GM12878 (cell line): ENCODE measurements at regions not wholly inside any gene's neighbourhood (a gene's known extent, or its start where the extent isn't known, plus 50 kb on each side); places are given as distances from the start of the nearest gene placed in this dataset.

ENCODE experiments used
- BHLHE40 ChIP-seq, 2 experiments: fragments of 450-650 bp in 1 of 2; IDR thresholded peaks; 2 replicates each; pipeline ENCODE4 v1.6.1; 2011 to 2017; ENCODE audit warnings: low read depth in 2 of 2, borderline replicate concordance in 1 of 2, improper control_type of control experiment in 1 of 2, low read length in 1 of 2, mild to moderate bottlenecking in 1 of 2
- CREB1 ChIP-seq: IDR thresholded peaks from 2 replicates; pipeline ENCODE4 v1.6.1; 2012; ENCODE audit warnings: low read depth, mild to moderate bottlenecking, inconsistent platforms
- EGR1 ChIP-seq, 2 experiments: IDR thresholded peaks; 1 replicate in 1 of 2; 2 replicates in 1 of 2; pipeline ENCODE4 v1.6.1; 2011 to 2012; ENCODE audit warnings: low read depth in 2 of 2, low read length in 2 of 2, borderline replicate concordance in 1 of 2, mild to moderate bottlenecking in 1 of 2, moderate library complexity in 1 of 2
- GABPA ChIP-seq: IDR thresholded peaks from 2 replicates; pipeline ENCODE4 v1.6.1; 2014; ENCODE audit warnings: antibody characterized with exemption, low read depth, mild to moderate bottlenecking, inconsistent platforms
- HDAC6 ChIP-seq: fragments of 200-600 bp; sonication (generic); IDR thresholded peaks from one replicate; pipeline ENCODE4 v1.8.0; 2017; ENCODE audit warnings: antibody characterized with exemption; ENCODE audit not compliant: unreplicated experiment
- MLLT1 ChIP-seq: fragments of 450-650 bp; IDR thresholded peaks from 2 replicates; pipeline ENCODE4 v1.6.1; 2016; ENCODE audit warnings: mild to moderate bottlenecking
- POLR2A ChIP-seq: IDR thresholded peaks from 2 replicates; pipeline ENCODE4 v1.6.1; 2011; ENCODE audit warnings: low read depth, mild to moderate bottlenecking, low read length
- POLR2AphosphoS5 ChIP-seq: IDR thresholded peaks from 2 replicates; pipeline ENCODE4 v1.6.1; 2011; ENCODE audit warnings: mild to moderate bottlenecking, low read length, inconsistent platforms
- RAD21 ChIP-seq: IDR thresholded peaks from 2 replicates; pipeline ENCODE4 v1.6.1; 2011; ENCODE audit warnings: mild to moderate bottlenecking, low read depth, low read length, moderate library complexity; ENCODE audit not compliant: insufficient read depth
- SREBF2 ChIP-seq: IDR thresholded peaks from 2 replicates; pipeline ENCODE4 v1.6.1; 2012; ENCODE audit warnings: mild to moderate bottlenecking, low read length
- TAF1 ChIP-seq: IDR thresholded peaks from 2 replicates; pipeline ENCODE4 v1.6.1; 2011; ENCODE audit warnings: mild to moderate bottlenecking, low read depth, low read length, borderline replicate concordance

DNA sequence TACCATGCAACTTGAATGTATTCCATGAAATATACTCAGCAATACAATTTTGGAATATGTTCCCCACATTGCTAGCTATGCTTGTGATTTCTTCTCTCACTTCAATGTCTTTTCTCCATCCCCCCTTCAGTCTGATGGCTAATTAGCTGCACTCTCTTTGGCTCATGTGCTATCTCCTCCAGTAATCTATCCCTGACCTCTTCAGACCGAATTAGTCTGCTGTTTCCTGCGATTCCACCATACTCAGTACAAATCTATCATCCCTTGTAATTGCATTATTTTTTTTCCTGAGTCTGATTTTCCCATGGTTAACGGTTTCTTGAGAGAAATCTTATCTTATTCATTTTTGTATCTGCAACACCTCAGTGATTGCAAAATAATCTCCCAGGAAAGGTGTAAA, 360.7 kb upstream of the CDH10 start:
- TF ChIP-seq GABPA (no peak), MLLT1 (no peak), TAF1 (no peak), BHLHE40 (IDR thresholded peaks at IDR 0.05; ENCODE audit: borderline replicate concordance in 1 of 2, low read depth in 2 of 2, low read length in 1 of 2) (no peak), EGR1 (IDR thresholded peaks at IDR 0.05; ENCODE audit: borderline replicate concordance in 1 of 2, low read depth in 2 of 2, low read length in 2 of 2) (no peak), CREB1 (no peak), SREBF2 (no peak), POLR2A (no peak), RAD21 (no peak), HDAC6 (no peak), POLR2AphosphoS5 (no peak)
